Natural killer cell (primary cell): ENCODE measurements at regions not wholly inside any gene's neighbourhood (a gene's known extent, or its start where the extent isn't known, plus 50 kb on each side); places are given as distances from the start of the nearest gene placed in this dataset.

Experiments used
- ATAC-seq, 3 donors: fragments of 150-1000 bp in 2 of 3; fragments of 200-7000 bp in 1 of 3; cut with Tn5 transposase; 1 replicate in 1 of 3; 2 replicates in 2 of 3; pipeline ENCODE4 v1.10.0; 2021; ENCODE audit warnings: mild to moderate bottlenecking in 2 of 3, moderate library complexity in 2 of 3
- DNase-seq, 2 donors: peaks; one replicate each; pipeline versions ENCODE4 v3.0.0 to v3.0.0-alpha.2; 2013 to 2021; ENCODE audit warnings: mixed read lengths in 1 of 2
- H3K27ac ChIP-seq: one replicate; pipeline ENCODE4 v1.5.1; 2013; ENCODE audit warnings: mild to moderate bottlenecking, low read length
- H3K27me3 ChIP-seq: one replicate; pipeline ENCODE4 v1.6.1; 2013; ENCODE audit warnings: low read length; ENCODE audit not compliant: control insufficient read depth, insufficient read depth
- H3K36me3 ChIP-seq: one replicate; pipeline ENCODE4 v1.6.1; 2013; ENCODE audit warnings: low read length; ENCODE audit not compliant: control insufficient read depth, insufficient read depth
- H3K4me1 ChIP-seq: one replicate; pipeline ENCODE4 v1.6.1; 2013; ENCODE audit warnings: low read length; ENCODE audit not compliant: control insufficient read depth, insufficient read depth
- H3K4me3 ChIP-seq: one replicate; pipeline ENCODE4 v1.5.1; 2013; ENCODE audit warnings: low read length
- H3K9me3 ChIP-seq: one replicate; pipeline ENCODE4 v1.6.1; 2013; ENCODE audit warnings: low read length; ENCODE audit not compliant: control insufficient read depth, insufficient read depth
- H3K27ac Mint-ChIP-seq, 2 donors: one replicate each; pipeline ENCODE4 v1.8.0; 2022; ENCODE audit warnings: mild to moderate bottlenecking in 2 of 2, mixed read lengths in 2 of 2, moderate library complexity in 1 of 2
- H3K27me3 Mint-ChIP-seq, 2 donors: one replicate each; pipeline ENCODE4 v1.8.0; 2022; ENCODE audit warnings: low read depth in 2 of 2, mixed read lengths in 2 of 2
- H3K36me3 Mint-ChIP-seq: one replicate; pipeline ENCODE4 v1.8.0; 2022; ENCODE audit warnings: mixed read lengths
- H3K4me1 Mint-ChIP-seq, 2 donors: one replicate each; pipeline ENCODE4 v1.8.0; 2022; ENCODE audit warnings: mixed read lengths in 2 of 2
- H3K4me3 Mint-ChIP-seq: one replicate; pipeline ENCODE4 v1.8.0; 2022; ENCODE audit warnings: mild to moderate bottlenecking, moderate library complexity, mixed read lengths
- H3K9me3 Mint-ChIP-seq, 2 donors: one replicate each; pipeline ENCODE4 v1.8.0; 2022; ENCODE audit warnings: mixed read lengths in 2 of 2
- WGBS: methylation state at CpG from one replicate; pipeline ENCODE4 v1.1.7; 2013; ENCODE audit warnings: missing lambda C conversion rate; ENCODE audit not compliant: insufficient coverage; 5-methylcytosine and 5-hydroxymethylcytosine counted together
- intact Hi-C: fragments of 100-400 bp; cut with micrococcal nuclease; formaldehyde crosslinking; loops from one replicate; pipeline ENCODE4 v1.14.2; 2022
- TF ChIP-seq, protein P1 (sequence below): fragments of 200-600 bp; IDR thresholded peaks from one replicate; pipeline ENCODE4 v1.8.0; 2022; ENCODE audit warnings: antibody characterized with exemption

DNA sequence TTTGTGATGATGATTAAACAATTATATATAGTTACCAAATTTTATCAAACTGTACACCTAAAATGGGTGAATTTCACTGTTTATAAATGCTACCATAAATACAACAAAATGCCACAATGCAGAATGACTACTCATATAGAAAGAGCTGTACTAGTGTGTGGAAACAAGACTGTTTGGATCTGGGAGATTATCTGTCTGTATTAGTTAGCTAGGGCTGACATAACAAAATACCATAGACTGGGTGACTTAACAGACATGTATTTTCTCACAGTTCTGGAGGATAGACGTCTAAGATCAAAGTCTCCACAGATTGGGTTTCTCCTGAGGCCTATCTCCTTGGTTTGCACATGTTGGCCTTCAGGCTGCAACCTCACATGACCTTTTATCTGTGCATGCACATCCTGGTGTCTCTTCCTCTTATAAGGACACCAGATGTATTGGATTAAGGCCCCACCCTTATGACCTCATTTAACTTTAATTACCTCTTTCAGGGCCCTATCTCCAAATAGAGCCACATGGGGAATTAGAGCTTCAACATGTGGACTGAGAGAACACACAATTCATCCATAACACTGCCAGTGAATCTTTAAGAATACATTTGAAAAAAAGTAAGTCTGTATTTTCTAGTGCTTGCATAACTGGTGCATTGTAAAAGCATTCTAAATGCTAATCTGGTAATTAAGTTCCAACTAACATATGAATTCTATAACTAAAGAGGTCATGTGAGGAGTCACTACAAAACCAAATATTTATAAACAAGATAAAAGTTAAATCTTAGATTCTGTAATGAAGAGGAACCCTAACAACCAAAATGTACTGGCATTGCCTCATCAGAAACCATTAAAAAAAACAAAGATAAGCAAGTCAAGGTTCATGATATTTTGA, 699.6 kb downstream of the NYAP2 start:
- Mint-ChIP-seq H3K9me3 (peaks cover 0 to 14% of the 10 kb centered on the region in 2 donors), H3K27me3 (no peaks in the 10 kb centered on the region), H3K4me3 (no peak overlapping the region), H3K36me3 (no peaks in the 10 kb centered on the region), H3K4me1 (no peaks in the 10 kb centered on the region), H3K27ac (no peak overlapping the region)
- H3K27ac ChIP-seq, result no peak overlapping the region
- H3K4me3 ChIP-seq, result no peak overlapping the region
- TF ChIP-seq, protein P1, sequence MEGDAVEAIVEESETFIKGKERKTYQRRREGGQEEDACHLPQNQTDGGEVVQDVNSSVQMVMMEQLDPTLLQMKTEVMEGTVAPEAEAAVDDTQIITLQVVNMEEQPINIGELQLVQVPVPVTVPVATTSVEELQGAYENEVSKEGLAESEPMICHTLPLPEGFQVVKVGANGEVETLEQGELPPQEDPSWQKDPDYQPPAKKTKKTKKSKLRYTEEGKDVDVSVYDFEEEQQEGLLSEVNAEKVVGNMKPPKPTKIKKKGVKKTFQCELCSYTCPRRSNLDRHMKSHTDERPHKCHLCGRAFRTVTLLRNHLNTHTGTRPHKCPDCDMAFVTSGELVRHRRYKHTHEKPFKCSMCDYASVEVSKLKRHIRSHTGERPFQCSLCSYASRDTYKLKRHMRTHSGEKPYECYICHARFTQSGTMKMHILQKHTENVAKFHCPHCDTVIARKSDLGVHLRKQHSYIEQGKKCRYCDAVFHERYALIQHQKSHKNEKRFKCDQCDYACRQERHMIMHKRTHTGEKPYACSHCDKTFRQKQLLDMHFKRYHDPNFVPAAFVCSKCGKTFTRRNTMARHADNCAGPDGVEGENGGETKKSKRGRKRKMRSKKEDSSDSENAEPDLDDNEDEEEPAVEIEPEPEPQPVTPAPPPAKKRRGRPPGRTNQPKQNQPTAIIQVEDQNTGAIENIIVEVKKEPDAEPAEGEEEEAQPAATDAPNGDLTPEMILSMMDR, result no peak
- intact Hi-C loops, result no loop called here
- no peaks in the 10 kb centered on the region for H3K27me3 ChIP-seq
- DNase-seq (no peak), ATAC-seq (no peak)
- H3K9me3 ChIP-seq, result no peaks in the 10 kb centered on the region
- H3K36me3 ChIP-seq, result no peaks in the 10 kb centered on the region
- H3K4me1 ChIP-seq, result no peaks in the 10 kb centered on the region
- 74% methylated on average over 1 of the region's 1 CpG for WGBS

DNA sequence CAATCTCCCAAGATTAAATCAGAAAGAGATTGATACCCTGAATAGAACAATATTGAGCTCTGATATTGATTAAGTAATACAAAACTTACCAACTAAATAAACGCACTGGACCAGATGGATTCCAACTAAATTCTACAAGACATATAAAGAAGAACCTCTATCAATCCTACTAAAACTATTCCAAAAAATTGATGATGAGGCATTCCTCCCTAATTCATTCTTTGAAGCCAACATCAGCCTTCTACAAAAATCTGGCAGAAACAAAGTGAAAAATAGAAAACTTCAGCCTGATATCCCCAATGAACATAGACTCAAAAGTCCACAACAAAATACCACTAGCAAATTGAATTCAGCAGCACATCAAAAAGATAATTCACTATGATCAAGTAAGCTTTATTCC, 695.5 kb downstream of the NYAP2 start:
- peaks cover 4% of the 10 kb centered on the region for H3K36me3 Mint-ChIP-seq
- ATAC-seq, result no peak
- Histone ChIP-seq H3K4me1 (no peaks in the 10 kb centered on the region), H3K27me3 (no peaks in the 10 kb centered on the region), H3K36me3 (no peaks in the 10 kb centered on the region), H3K4me3 (no peak overlapping the region), H3K27ac (no peak overlapping the region), H3K9me3 (no peaks in the 10 kb centered on the region)
- no peak for DNase-seq
- H3K27ac Mint-ChIP-seq, result no peak overlapping the region
- intact Hi-C loops, result no loop called here
- TF ChIP-seq, protein P1, result no peak
- no peak overlapping the region for H3K4me3 Mint-ChIP-seq
- H3K4me1 Mint-ChIP-seq, result no peaks in the 10 kb centered on the region
- H3K27me3 Mint-ChIP-seq, result no peaks in the 10 kb centered on the region
- H3K9me3 Mint-ChIP-seq, result peaks cover 7 to 19% of the 10 kb centered on the region in 2 donors
- 100% methylated on average over 1 of the region's 1 CpG for WGBS

DNA sequence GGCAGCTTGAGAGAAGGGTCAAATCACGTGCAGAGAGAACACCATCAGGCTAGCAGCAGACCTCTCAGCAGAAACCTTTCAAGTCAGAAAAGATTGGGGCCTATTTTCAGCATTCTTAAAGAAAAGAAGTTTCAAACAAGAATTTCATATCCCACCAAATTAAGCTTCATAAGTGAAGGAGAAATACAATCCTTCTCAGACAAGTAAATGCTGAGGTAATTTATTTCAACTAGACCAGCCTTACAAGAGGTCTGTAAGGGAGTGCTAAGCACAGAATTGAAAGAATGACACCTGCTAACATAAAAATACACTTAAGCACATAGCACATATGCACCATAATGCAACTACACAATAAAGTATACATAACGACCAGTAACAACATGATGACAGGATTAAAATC, 693.9 kb downstream of the NYAP2 start:
- no peak overlapping the region for H3K27ac ChIP-seq
- no peak overlapping the region for H3K4me3 ChIP-seq
- Mint-ChIP-seq H3K27me3 (no peaks in the 10 kb centered on the region), H3K36me3 (peaks cover 4% of the 10 kb centered on the region), H3K9me3 (peaks cover 7 to 19% of the 10 kb centered on the region in 2 donors), H3K4me3 (no peak overlapping the region), H3K27ac (no peak overlapping the region), H3K4me1 (no peaks in the 10 kb centered on the region)
- DNase-seq, result no peak
- WGBS, result 72% methylated on average over 2 of the region's 2 CpGs
- ATAC-seq, result no peak
- TF ChIP-seq, protein P1, result no peak
- H3K36me3 ChIP-seq, result no peaks in the 10 kb centered on the region
- no peaks in the 10 kb centered on the region for H3K27me3 ChIP-seq
- no peaks in the 10 kb centered on the region for H3K4me1 ChIP-seq
- intact Hi-C loops, result no loop called here
- no peaks in the 10 kb centered on the region for H3K9me3 ChIP-seq

DNA sequence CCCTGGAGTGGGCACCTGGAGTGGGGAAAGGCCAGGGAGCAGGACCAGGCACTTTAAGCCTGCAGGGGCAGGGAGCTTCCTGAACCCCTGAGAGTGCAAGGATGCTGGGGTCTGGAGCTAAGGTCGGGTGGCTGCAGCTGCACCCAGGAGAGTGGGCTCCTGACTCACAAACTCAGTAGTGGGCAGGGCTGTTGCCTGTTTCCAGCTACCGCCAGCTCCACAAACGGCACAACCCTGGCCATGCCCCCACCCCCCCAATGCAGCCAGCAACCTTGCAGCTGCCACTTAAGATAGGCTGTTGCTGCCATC, 688.8 kb downstream of the NYAP2 start:
- intact Hi-C loops, result no loop called here
- TF ChIP-seq, protein P1, result no peak
- no peaks in the 10 kb centered on the region for H3K4me1 ChIP-seq
- peaks cover 10 to 15% of the 10 kb centered on the region in 2 donors for H3K9me3 Mint-ChIP-seq
- H3K27ac Mint-ChIP-seq, result no peak overlapping the region
- H3K36me3 ChIP-seq, result no peaks in the 10 kb centered on the region
- ATAC-seq (no peak), DNase-seq (no peak)
- H3K27me3 Mint-ChIP-seq, result no peaks in the 10 kb centered on the region
- peaks cover 4% of the 10 kb centered on the region for H3K36me3 Mint-ChIP-seq
- H3K4me1 Mint-ChIP-seq, result no peaks in the 10 kb centered on the region
- no peak overlapping the region for H3K4me3 Mint-ChIP-seq
- H3K4me3 ChIP-seq, result no peak overlapping the region
- whole genome bisulfite sequencing, result 81% methylated on average over 3 of the region's 3 CpGs
- H3K9me3 ChIP-seq, result no peaks in the 10 kb centered on the region
- H3K27ac ChIP-seq, result no peak overlapping the region
- H3K27me3 ChIP-seq, result no peaks in the 10 kb centered on the region
